Keratinocyte (primary cell): ENCODE measurements at regions not wholly inside any gene's neighbourhood (a gene's known extent, or its start where the extent isn't known, plus 50 kb on each side); places are given as distances from the start of the nearest gene placed in this dataset.
"Not testable (repeated sequence)": the region's sequence is repeated elsewhere in the genome, so short reads cannot be mapped to it uniquely, and the experiment has no call there.

Source experiments
- DNase-seq: peaks from one replicate; pipeline ENCODE4 v3.0.0-alpha.2; 2011; ENCODE audit warnings: low read depth, missing footprints, low spot score
- FAIRE-seq: peaks from 2 replicates; lab custom pipeline; 2011; peaks lifted over from hg19 to GRCh38; lab: Jason Lieb, UNC
- H2AFZ ChIP-seq: 2 replicates; pipeline ENCODE4 v1.6.0; 2012; ENCODE audit warnings: low read length, control low read depth, inconsistent platforms; ENCODE audit not compliant: control insufficient read depth
- H3K27ac ChIP-seq: 2 replicates; pipeline ENCODE4 v1.5.1; 2011; ENCODE audit warnings: low read length; ENCODE audit not compliant: control insufficient read depth, insufficient read depth
- H3K27me3 ChIP-seq: 3 replicates; pipeline ENCODE4 v1.6.0; 2011; ENCODE audit warnings: low read length; ENCODE audit not compliant: control insufficient read depth, insufficient read depth; ENCODE audit errors: extremely low read depth
- H3K36me3 ChIP-seq, 2 experiments: 2 replicates in 1 of 2; 3 replicates in 1 of 2; pipeline ENCODE4 v1.5.1; 2011; ENCODE audit warnings: low read length in 2 of 2, mild to moderate bottlenecking in 1 of 2; ENCODE audit not compliant: control insufficient read depth in 2 of 2, insufficient read depth in 2 of 2; ENCODE audit errors: extremely low read depth in 1 of 2
- H3K4me1 ChIP-seq: 3 replicates; pipeline ENCODE4 v1.5.1; 2011; ENCODE audit warnings: low read length; ENCODE audit not compliant: control insufficient read depth, insufficient read depth; ENCODE audit errors: extremely low read depth
- H3K4me2 ChIP-seq: 3 replicates; pipeline ENCODE4 v1.6.0; 2011; ENCODE audit warnings: low read depth, low read length; ENCODE audit not compliant: control insufficient read depth, insufficient read depth; ENCODE audit errors: extremely low read depth
- H3K4me3 ChIP-seq, 3 experiments: fragments of 200-600 bp in 1 of 3; sonication (generic) in 1 of 3; 2 replicates in 2 of 3; 3 replicates in 1 of 3; pipeline ENCODE4 v1.5.1; 2011 to 2016; ENCODE audit warnings: low read length in 3 of 3, mild to moderate bottlenecking in 3 of 3, control low read depth in 2 of 3, inconsistent platforms in 1 of 3, low read depth in 1 of 3, mixed read lengths in 1 of 3, mixed run types in 1 of 3, moderate library complexity in 1 of 3; ENCODE audit not compliant: control insufficient read depth in 2 of 3, insufficient read depth in 2 of 3; ENCODE audit errors: extremely low read depth in 1 of 3
- H3K79me2 ChIP-seq: 2 replicates; pipeline ENCODE4 v1.6.0; 2012; ENCODE audit warnings: low read length; ENCODE audit not compliant: control insufficient read depth, insufficient read depth
- H3K9ac ChIP-seq: 3 replicates; pipeline ENCODE4 v1.6.0; 2011; ENCODE audit warnings: low read length; ENCODE audit not compliant: control insufficient read depth, insufficient read depth; ENCODE audit errors: extremely low read depth
- H3K9me1 ChIP-seq: 3 replicates; pipeline ENCODE4 v1.6.0; 2011; ENCODE audit warnings: low read length; ENCODE audit not compliant: control insufficient read depth, insufficient read depth; ENCODE audit errors: extremely low read depth
- H3K9me3 ChIP-seq: 2 replicates; pipeline ENCODE4 v1.5.1; 2012; ENCODE audit warnings: low read depth, low read length; ENCODE audit not compliant: control insufficient read depth
- H4K20me1 ChIP-seq: 3 replicates; pipeline ENCODE4 v1.6.0; 2011; ENCODE audit warnings: low read length; ENCODE audit not compliant: control insufficient read depth, insufficient read depth; ENCODE audit errors: extremely low read depth
- EZH2 ChIP-seq: IDR thresholded peaks from one replicate; pipeline ENCODE4 v1.6.1; 2012; ENCODE audit warnings: inconsistent platforms, mild to moderate bottlenecking, low read length, moderate library complexity
- dilution Hi-C: fragments of 300-500 bp; cut with MboI; formaldehyde crosslinking; loops from one replicate; pipeline ENCODE4 v1.7.0; 2020; ENCODE audit warnings: low sequenced_read_pairs; ENCODE audit not compliant: extremely low pct_ligation_motif_present
- TF ChIP-seq, protein P1 (sequence below), 3 experiments: IDR thresholded peaks in 1 of 3; conservative IDR thresholded peaks in 1 of 3; optimal IDR thresholded peaks in 1 of 3; 2 replicates in 2 of 3; 3 replicates in 1 of 3; pipeline versions ENCODE3 to v1.5.1; 2011; ENCODE audit warnings: low read length in 3 of 3, mild to moderate bottlenecking in 3 of 3, moderate library complexity in 2 of 3, control low read depth in 1 of 3, inconsistent platforms in 1 of 3; ENCODE audit not compliant: insufficient read depth in 2 of 3; ENCODE audit errors: extremely low read depth in 1 of 3

DNA sequence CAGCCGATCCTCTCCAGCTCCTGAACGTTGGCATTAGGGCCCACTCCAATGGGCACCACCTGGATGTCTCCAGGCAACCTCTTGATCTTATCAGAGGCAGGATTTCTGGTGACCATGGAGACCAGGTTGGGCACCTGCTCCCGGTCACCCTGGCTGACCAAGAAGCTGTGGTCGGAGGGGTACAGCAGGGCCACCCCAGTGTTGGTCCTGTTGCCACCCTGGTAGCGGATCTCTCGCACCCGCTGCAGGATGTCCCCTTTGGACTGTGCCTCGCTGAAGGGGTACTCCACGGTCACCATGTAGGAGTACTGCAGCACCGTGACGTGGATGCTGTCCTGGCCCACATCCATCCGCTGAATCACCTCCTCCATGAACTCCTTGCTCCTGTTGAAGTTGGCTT, 104.3 kb upstream of the CCT8L2 start:
- H3K27me3 ChIP-seq, H3K4me2 ChIP-seq, DNase-seq, H3K79me2 ChIP-seq, FAIRE-seq, H3K4me1 ChIP-seq, H4K20me1 ChIP-seq, H3K4me3 ChIP-seq, H3K27ac ChIP-seq, H3K9me1 ChIP-seq, H2AFZ ChIP-seq, H3K9ac ChIP-seq, H3K9me3 ChIP-seq, H3K36me3 ChIP-seq, dilution Hi-C loops: not testable (repeated sequence)

- FAIRE-seq (no peak), DNase-seq (no peak)
- H3K9me3 ChIP-seq, result peaks cover 3% of the 10 kb centered on the region
- no peak overlapping the region for H2AFZ ChIP-seq
- no peaks in the 10 kb centered on the region for H3K79me2 ChIP-seq
- H3K9me1 ChIP-seq, result no peaks in the 10 kb centered on the region
- dilution Hi-C loops, result no loop called here
- no peak overlapping the region for H3K4me2 ChIP-seq
- no peaks in the 10 kb centered on the region for H3K4me1 ChIP-seq
- no peaks in the 10 kb centered on the region for H4K20me1 ChIP-seq
- no peak overlapping the region for H3K27ac ChIP-seq
- no peaks in the 10 kb centered on the region for H3K27me3 ChIP-seq
- H3K9ac ChIP-seq, result no peak overlapping the region
- no peaks in the 10 kb centered on the region for H3K36me3 ChIP-seq
- TF ChIP-seq, protein P1, sequence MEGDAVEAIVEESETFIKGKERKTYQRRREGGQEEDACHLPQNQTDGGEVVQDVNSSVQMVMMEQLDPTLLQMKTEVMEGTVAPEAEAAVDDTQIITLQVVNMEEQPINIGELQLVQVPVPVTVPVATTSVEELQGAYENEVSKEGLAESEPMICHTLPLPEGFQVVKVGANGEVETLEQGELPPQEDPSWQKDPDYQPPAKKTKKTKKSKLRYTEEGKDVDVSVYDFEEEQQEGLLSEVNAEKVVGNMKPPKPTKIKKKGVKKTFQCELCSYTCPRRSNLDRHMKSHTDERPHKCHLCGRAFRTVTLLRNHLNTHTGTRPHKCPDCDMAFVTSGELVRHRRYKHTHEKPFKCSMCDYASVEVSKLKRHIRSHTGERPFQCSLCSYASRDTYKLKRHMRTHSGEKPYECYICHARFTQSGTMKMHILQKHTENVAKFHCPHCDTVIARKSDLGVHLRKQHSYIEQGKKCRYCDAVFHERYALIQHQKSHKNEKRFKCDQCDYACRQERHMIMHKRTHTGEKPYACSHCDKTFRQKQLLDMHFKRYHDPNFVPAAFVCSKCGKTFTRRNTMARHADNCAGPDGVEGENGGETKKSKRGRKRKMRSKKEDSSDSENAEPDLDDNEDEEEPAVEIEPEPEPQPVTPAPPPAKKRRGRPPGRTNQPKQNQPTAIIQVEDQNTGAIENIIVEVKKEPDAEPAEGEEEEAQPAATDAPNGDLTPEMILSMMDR (optimal IDR thresholded peaks at IDR 0.05 in 1 of 3, IDR thresholded peaks at IDR 0.05 in 1 of 3, conservative IDR thresholded peaks at IDR 0.05 in 1 of 3; ENCODE audit: extremely low read depth in 1 of 3, insufficient read depth in 2 of 3, low read length in 3 of 3), result no peak
- no peak for TF ChIP-seq EZH2
- H3K4me3 ChIP-seq, result no peak overlapping the region
Observed at GRCh38 chr22:16695261-16695660, 102.7 kb upstream of the CCT8L2 start.

GRCh38 chr22:16693747-16694146, 101.1 kb upstream of the CCT8L2 start:
- H3K9ac ChIP-seq, FAIRE-seq, H2AFZ ChIP-seq, H3K4me3 ChIP-seq, H3K27me3 ChIP-seq, H3K9me1 ChIP-seq, H3K79me2 ChIP-seq, H4K20me1 ChIP-seq, H3K27ac ChIP-seq, H3K36me3 ChIP-seq, DNase-seq, H3K4me1 ChIP-seq, H3K4me2 ChIP-seq, dilution Hi-C loops, H3K9me3 ChIP-seq: not testable (repeated sequence)

DNA sequence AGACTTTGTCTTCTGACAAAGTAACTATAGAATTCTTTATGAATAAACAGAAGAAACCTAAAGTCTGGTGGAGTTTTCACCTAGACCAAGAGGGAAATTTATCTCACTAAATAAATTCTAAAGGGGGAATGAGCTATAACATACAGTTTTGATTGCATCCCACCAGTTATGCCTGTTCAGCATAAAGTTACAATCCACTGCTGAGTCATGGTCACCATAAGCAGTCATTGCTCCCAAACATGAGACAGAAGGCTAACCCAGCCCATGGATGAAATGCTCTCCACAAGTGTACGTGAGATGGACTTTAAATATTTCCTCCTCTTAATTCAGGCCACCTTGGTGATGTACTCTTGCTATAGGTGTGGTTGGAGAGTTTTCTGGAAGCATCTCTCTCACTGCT, 96.7 kb upstream of the CCT8L2 start:
- dilution Hi-C loops, H4K20me1 ChIP-seq, H3K9me1 ChIP-seq, H3K27ac ChIP-seq, DNase-seq, H3K27me3 ChIP-seq, H2AFZ ChIP-seq, FAIRE-seq, H3K4me2 ChIP-seq, H3K4me3 ChIP-seq, H3K79me2 ChIP-seq, H3K9ac ChIP-seq, H3K4me1 ChIP-seq, H3K36me3 ChIP-seq, H3K9me3 ChIP-seq: not testable (repeated sequence)
